ENCODE measurements at regions not wholly inside any gene's neighbourhood (a gene's known extent, or its start where the extent isn't known, plus 50 kb on each side); places are given as distances from the start of the nearest gene placed in this dataset.

DNA sequence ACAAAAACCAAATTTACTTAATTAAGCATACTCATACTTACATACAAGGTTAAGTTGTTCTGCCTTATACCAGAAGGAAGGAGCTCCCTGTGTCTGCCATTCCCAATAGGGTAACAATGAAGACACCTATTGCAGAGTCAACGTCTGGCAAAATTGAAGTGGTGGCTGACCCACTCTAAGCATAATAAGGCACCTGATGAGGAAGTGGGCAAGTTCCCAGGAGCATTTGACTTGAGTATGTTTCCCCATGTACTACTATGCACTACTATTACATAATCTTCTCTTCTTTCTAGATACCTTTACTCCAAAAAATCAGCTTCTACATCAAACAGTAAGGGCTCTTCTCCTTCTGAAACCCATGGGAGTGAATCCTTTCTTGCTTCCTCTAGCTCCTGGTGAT, 591.5 kb downstream of the PPARGC1A start:
- H3K27me3 ChIP-seq = no peaks in the 10 kb centered on the region
- no peaks in the 10 kb centered on the region for H3K9me3 ChIP-seq
- H3K4me3 ChIP-seq = no peak overlapping the region
- no peak for DNase-seq
- TF ChIP-seq POLR2A (IDR thresholded peaks at IDR 0.05) = no peak
- H3K4me1 ChIP-seq = no peaks in the 10 kb centered on the region
- H3K27ac ChIP-seq = no peak overlapping the region
- WGBS, 2 donors = 89 to 92% methylated on average over 1 of the region's 1 CpG
- no peaks in the 10 kb centered on the region for H3K36me3 ChIP-seq
- intact Hi-C loops (cut with DNase I) = no loop called here

DNA sequence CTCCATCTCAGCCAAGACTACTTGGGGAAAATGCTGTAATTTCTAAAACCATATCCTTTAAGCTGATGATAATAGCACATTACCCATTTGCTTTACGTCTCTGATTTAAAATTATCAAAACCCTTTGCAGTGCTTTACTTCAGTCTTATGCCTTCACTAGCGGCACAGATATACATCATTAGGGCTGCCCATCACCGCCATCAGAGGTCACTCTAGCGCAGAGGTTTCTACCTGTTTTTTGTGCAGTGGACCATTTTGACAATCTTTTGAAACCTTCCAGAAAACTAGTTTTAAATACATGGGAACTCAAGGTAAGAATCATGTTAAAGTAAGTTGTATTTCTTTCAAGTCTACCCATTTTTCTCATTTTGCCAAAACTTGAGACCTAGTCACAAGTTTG, 592.5 kb downstream of the PPARGC1A start:
- Histone ChIP-seq H3K36me3 (no peaks in the 10 kb centered on the region), H3K27ac (no peak overlapping the region), H3K4me3 (no peak overlapping the region), H3K9me3 (no peaks in the 10 kb centered on the region), H3K4me1 (no peaks in the 10 kb centered on the region), H3K27me3 (no peaks in the 10 kb centered on the region)
- DNase-seq = no peak
- TF ChIP-seq POLR2A (IDR thresholded peaks at IDR 0.05) (no peak), EP300 (IDR thresholded peaks at IDR 0.05) (no peak), POLR2AphosphoS5 (IDR thresholded peaks at IDR 0.05) (no peak)
- TF ChIP-seq, protein P1, sequence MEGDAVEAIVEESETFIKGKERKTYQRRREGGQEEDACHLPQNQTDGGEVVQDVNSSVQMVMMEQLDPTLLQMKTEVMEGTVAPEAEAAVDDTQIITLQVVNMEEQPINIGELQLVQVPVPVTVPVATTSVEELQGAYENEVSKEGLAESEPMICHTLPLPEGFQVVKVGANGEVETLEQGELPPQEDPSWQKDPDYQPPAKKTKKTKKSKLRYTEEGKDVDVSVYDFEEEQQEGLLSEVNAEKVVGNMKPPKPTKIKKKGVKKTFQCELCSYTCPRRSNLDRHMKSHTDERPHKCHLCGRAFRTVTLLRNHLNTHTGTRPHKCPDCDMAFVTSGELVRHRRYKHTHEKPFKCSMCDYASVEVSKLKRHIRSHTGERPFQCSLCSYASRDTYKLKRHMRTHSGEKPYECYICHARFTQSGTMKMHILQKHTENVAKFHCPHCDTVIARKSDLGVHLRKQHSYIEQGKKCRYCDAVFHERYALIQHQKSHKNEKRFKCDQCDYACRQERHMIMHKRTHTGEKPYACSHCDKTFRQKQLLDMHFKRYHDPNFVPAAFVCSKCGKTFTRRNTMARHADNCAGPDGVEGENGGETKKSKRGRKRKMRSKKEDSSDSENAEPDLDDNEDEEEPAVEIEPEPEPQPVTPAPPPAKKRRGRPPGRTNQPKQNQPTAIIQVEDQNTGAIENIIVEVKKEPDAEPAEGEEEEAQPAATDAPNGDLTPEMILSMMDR (IDR thresholded peaks at IDR 0.05) = no peak
- WGBS, 2 donors = 93 to 94% methylated on average over 4 of the region's 4 CpGs
- intact Hi-C loops (cut with DNase I) = no loop called here

DNA sequence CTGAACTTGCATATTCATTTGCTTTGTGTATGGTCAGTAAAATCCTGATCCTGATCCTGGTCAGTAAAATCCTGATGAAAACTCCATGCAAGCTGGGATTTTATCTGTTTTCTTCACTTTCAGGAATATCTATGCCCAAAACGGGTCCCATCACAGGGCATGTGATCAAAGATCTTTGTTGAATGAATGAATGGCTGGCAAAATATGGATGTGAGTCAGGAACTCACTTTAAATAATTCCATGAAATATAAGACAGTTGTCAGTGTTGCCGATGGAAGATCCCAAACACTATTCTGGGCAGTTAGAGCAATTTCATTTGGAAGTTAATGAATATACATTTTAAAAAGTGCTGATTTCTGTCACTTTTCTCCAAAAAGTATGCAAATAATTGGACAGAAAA, 598.4 kb downstream of the GBA3 start:
- H3K9me3 ChIP-seq = no peaks in the 10 kb centered on the region
- H3K27ac ChIP-seq = no peak overlapping the region
- 93 to 94% methylated on average over 2 of the region's 2 CpGs for WGBS, 2 donors
- H3K4me1 ChIP-seq = no peaks in the 10 kb centered on the region
- H3K4me3 ChIP-seq = no peak overlapping the region
- intact Hi-C loops (cut with DNase I) = no loop called here
- no peak for DNase-seq
- TF ChIP-seq, protein P1 (IDR thresholded peaks at IDR 0.05) = no peak
- no peak for TF ChIP-seq EP300 (IDR thresholded peaks at IDR 0.05)
- no peak for TF ChIP-seq POLR2A (IDR thresholded peaks at IDR 0.05)
- no peak for TF ChIP-seq POLR2AphosphoS5 (IDR thresholded peaks at IDR 0.05)
- H3K36me3 ChIP-seq = no peaks in the 10 kb centered on the region
- no peaks in the 10 kb centered on the region for H3K27me3 ChIP-seq

DNA sequence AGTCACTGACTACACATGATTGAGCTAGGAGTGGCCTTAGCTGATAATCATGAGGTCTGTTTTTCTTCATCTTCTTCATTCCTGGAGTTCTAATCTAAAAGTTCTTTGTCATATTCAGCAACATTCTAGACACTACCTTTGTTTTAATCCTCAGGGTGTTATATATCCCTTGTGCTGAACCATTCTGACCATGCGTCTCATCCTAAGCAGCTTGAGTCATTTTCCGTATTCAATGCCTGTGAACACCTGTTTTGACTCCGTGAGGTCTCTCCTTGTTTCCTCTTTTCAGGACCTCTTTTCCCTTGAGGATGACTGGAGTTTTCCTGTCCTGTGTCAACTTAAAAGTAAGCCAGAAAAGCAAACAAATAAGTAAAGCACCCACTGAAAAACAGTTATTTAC, 597.9 kb downstream of the GBA3 start:
- H3K27ac ChIP-seq = no peak overlapping the region
- intact Hi-C loops (cut with DNase I) = no loop called here
- TF ChIP-seq POLR2A (IDR thresholded peaks at IDR 0.05) (no peak), POLR2AphosphoS5 (IDR thresholded peaks at IDR 0.05) (no peak), EP300 (IDR thresholded peaks at IDR 0.05) (no peak)
- TF ChIP-seq, protein P1 (IDR thresholded peaks at IDR 0.05) = no peak
- H3K4me1 ChIP-seq = no peaks in the 10 kb centered on the region
- H3K36me3 ChIP-seq = no peaks in the 10 kb centered on the region
- H3K4me3 ChIP-seq = no peak overlapping the region
- H3K9me3 ChIP-seq = no peaks in the 10 kb centered on the region
- DNase-seq = no peak
- WGBS, 2 donors = 65 to 90% methylated on average over 3 of the region's 3 CpGs
- H3K27me3 ChIP-seq = no peaks in the 10 kb centered on the region

DNA sequence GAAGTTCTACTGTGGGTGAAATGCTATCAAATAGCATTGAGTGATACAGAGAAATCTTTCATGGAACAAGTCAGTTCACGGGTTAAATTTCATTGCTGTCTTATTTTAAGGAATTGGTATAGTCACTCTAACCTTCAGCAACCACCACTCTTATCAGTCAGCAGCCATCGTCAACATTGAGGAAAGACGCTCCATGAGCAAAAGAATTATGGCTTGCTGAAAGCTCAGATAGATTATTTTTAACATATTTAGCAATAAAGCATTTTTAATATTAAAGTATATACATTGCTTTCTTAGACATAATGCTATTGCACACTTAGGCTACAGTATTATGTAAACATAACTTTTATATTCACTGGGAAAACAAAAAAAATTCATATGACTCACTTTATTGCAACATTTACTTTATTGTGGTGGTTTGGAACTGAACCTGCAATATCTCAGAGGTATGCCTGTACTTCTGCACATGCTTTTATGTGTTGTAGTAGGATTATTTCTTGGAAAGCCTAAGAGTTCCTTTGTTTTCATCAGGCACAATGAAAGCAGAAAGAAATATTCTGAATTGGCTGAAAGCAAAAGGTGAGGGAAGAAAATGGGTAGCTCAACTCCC, 586.7 kb downstream of the GBA3 start:
- no peaks in the 10 kb centered on the region for H3K9me3 ChIP-seq
- H3K36me3 ChIP-seq = no peaks in the 10 kb centered on the region
- DNase-seq = no peak
- H3K4me1 ChIP-seq = no peaks in the 10 kb centered on the region
- TF ChIP-seq EP300 (IDR thresholded peaks at IDR 0.05) (no peak), POLR2AphosphoS5 (IDR thresholded peaks at IDR 0.05) (no peak), POLR2A (IDR thresholded peaks at IDR 0.05) (no peak)
- TF ChIP-seq, protein P1 (IDR thresholded peaks at IDR 0.05) = no peak
- H3K27me3 ChIP-seq = no peaks in the 10 kb centered on the region
- no peak overlapping the region for H3K4me3 ChIP-seq
- no peak overlapping the region for H3K27ac ChIP-seq
- intact Hi-C loops (cut with DNase I) = no loop called here
- 18 to 70% methylated on average over 3 of the region's 3 CpGs for WGBS, 2 donors
